GM23338 (cell line): ENCODE measurements at regions not wholly inside any gene's neighbourhood (a gene's known extent, or its start where the extent isn't known, plus 50 kb on each side); places are given as distances from the start of the nearest gene placed in this dataset.

Experiments
- ATAC-seq: fragments of 200-7000 bp; cut with Tn5 transposase; 3 replicates; pipeline ENCODE4 v1.9.1; 2020
- DNase-seq: peaks from one replicate; pipeline ENCODE4 v3.0.0-alpha.2; 2015; ENCODE audit warnings: low spot score
- H2AFZ ChIP-seq: fragments of 200-600 bp; sonication (generic); 2 replicates; pipeline ENCODE4 v1.8.0; 2016; ENCODE audit warnings: antibody characterized with exemption, mild to moderate bottlenecking, moderate library complexity
- H3F3A ChIP-seq: fragments of 200-600 bp; sonication (generic); replicated peaks from 2 replicates; pipeline ENCODE4 v1.8.0; 2017; ENCODE audit warnings: antibody characterized with exemption, mixed run types, low read depth
- H3K27ac ChIP-seq: fragments of 200-600 bp; sonication (generic); 2 replicates; pipeline ENCODE4 v1.6.1; 2016; ENCODE audit warnings: low read depth
- H3K27me3 ChIP-seq: fragments of 200-600 bp; sonication (generic); 2 replicates; pipeline ENCODE4 v1.8.0; 2016; ENCODE audit warnings: mild to moderate bottlenecking, mixed run types, moderate library complexity; ENCODE audit not compliant: insufficient read depth
- H3K36me3 ChIP-seq: fragments of 200-600 bp; sonication (generic); 2 replicates; pipeline ENCODE4 v1.8.0; 2016; ENCODE audit warnings: mild to moderate bottlenecking; ENCODE audit not compliant: insufficient read depth
- H3K4me1 ChIP-seq: fragments of 200-600 bp; sonication (generic); 2 replicates; pipeline ENCODE4 v1.8.0; 2016; ENCODE audit warnings: mild to moderate bottlenecking, moderate library complexity; ENCODE audit not compliant: insufficient read depth
- H3K4me2 ChIP-seq: fragments of 200-600 bp; sonication (generic); 2 replicates; pipeline ENCODE4 v1.7.1; 2017; ENCODE audit warnings: mixed run types
- H3K4me3 ChIP-seq: fragments of 200-600 bp; sonication (generic); 2 replicates; pipeline ENCODE4 v1.6.1; 2016; ENCODE audit warnings: mixed run types
- H3K79me2 ChIP-seq: fragments of 200-600 bp; sonication (generic); replicated peaks from 2 replicates; pipeline ENCODE4 v1.8.0; 2017; ENCODE audit warnings: mild to moderate bottlenecking; ENCODE audit not compliant: insufficient read depth
- H3K9me2 ChIP-seq: fragments of 200-600 bp; sonication (generic); 2 replicates; pipeline ENCODE4 v1.8.0; 2017; ENCODE audit not compliant: insufficient read depth
- H4K20me1 ChIP-seq: fragments of 200-600 bp; sonication (generic); replicated peaks from 2 replicates; pipeline ENCODE4 v1.8.0; 2017; ENCODE audit warnings: mild to moderate bottlenecking; ENCODE audit not compliant: insufficient read depth
- H3K27ac Mint-ChIP-seq: 2 replicates; pipeline ENCODE4 v1.8.0; 2020; ENCODE audit warnings: inconsistent platforms, mild to moderate bottlenecking, moderate library complexity, mixed read lengths
- H3K27me3 Mint-ChIP-seq: 3 replicates; pipeline ENCODE4 v1.8.0; 2022; ENCODE audit warnings: low read depth, mild to moderate bottlenecking, moderate library complexity, mixed read lengths, inconsistent platforms; ENCODE audit not compliant: insufficient read depth, poor library complexity
- H3K36me3 Mint-ChIP-seq: 3 replicates; pipeline ENCODE4 v1.8.0; 2021; ENCODE audit warnings: low read depth, mild to moderate bottlenecking, inconsistent platforms, moderate library complexity, mixed read lengths
- H3K4me1 Mint-ChIP-seq: 3 replicates; pipeline ENCODE4 v1.8.0; 2020; ENCODE audit warnings: mild to moderate bottlenecking, inconsistent platforms, mixed read lengths
- H3K4me3 Mint-ChIP-seq: 3 replicates; pipeline ENCODE4 v1.8.0; 2021; ENCODE audit warnings: moderate library complexity, mild to moderate bottlenecking, inconsistent platforms, mixed read lengths
- H3K9me3 Mint-ChIP-seq: 3 replicates; pipeline ENCODE4 v1.8.0; 2020; ENCODE audit warnings: moderate library complexity, mild to moderate bottlenecking, inconsistent platforms, mixed read lengths
- CREB1 ChIP-seq: fragments of 250-450 bp; sonication (Bioruptor Pico); IDR thresholded peaks from 2 replicates; pipeline ENCODE4 v1.5.0; 2020; ENCODE audit warnings: low read depth, mild to moderate bottlenecking, moderate library complexity
- EZH2 ChIP-seq: fragments of 200-600 bp; sonication (generic); IDR thresholded peaks from one replicate; pipeline ENCODE4 v1.8.0; 2017; ENCODE audit warnings: antibody characterized with exemption, mild to moderate bottlenecking, low read depth; ENCODE audit not compliant: unreplicated experiment
- EZH2phosphoT487 ChIP-seq: fragments of 200-600 bp; sonication (generic); IDR thresholded peaks from one replicate; pipeline ENCODE4 v1.8.1; 2018; ENCODE audit warnings: antibody characterized with exemption; ENCODE audit not compliant: unreplicated experiment
- POLR2AphosphoS5 ChIP-seq: IDR thresholded peaks from 2 replicates; pipeline ENCODE4 v1.6.1; 2016; ENCODE audit warnings: antibody characterized with exemption, low read depth
- STAT1 ChIP-seq: IDR thresholded peaks from one replicate; pipeline ENCODE4 v1.6.1; 2016; ENCODE audit warnings: antibody characterized with exemption; ENCODE audit not compliant: unreplicated experiment
- ZNF114 ChIP-seq: fragments of 250-450 bp; sonication (Bioruptor Pico); IDR thresholded peaks from 2 replicates; pipeline ENCODE4 v1.5.0; 2020; ENCODE audit warnings: mild to moderate bottlenecking, moderate library complexity
- ZNF331 ChIP-seq: fragments of 250-450 bp; sonication (Bioruptor Pico); IDR thresholded peaks from 2 replicates; pipeline ENCODE4 v1.5.0; 2020; ENCODE audit warnings: low read depth, mild to moderate bottlenecking, moderate library complexity
- TF ChIP-seq, protein P1 (sequence below), 2 experiments: fragments of 200-600 bp in 1 of 2; sonication (generic) in 1 of 2; conservative IDR thresholded peaks; 2 replicates each; pipeline versions ENCODE4 v1.5.1 to v1.6.1; 2016 to 2017; ENCODE audit warnings: antibody characterized with exemption in 2 of 2, low read depth in 2 of 2, mild to moderate bottlenecking in 2 of 2, moderate library complexity in 1 of 2
- TF ChIP-seq, protein P2 (sequence below): IDR thresholded peaks from 2 replicates; pipeline ENCODE4 v1.6.1; 2016; ENCODE audit warnings: antibody characterized with exemption
- TF ChIP-seq, protein P3 (sequence below): IDR thresholded peaks from one replicate; pipeline ENCODE4 v1.6.1; 2018; ENCODE audit warnings: antibody characterized with exemption; ENCODE audit not compliant: unreplicated experiment

- ATAC-seq = no peak
- Mint-ChIP-seq H3K9me3 (peaks cover under 1% of the 10 kb centered on the region; the same call in 2 of the 3 replicates), H3K36me3 (peaks cover 21% of the 10 kb centered on the region; the same call in 2 of the 3 replicates), H3K27me3 (peaks cover 2% of the 10 kb centered on the region), H3K27ac (no peak overlapping the region), H3K4me3 (no peak overlapping the region), H3K4me1 (no peaks in the 10 kb centered on the region)
- Histone ChIP-seq H3F3A (no peaks in the 10 kb centered on the region), H2AFZ (no peak overlapping the region), H3K27ac (no peak overlapping the region), H3K9me2 (no peaks in the 10 kb centered on the region), H4K20me1 (no peaks in the 10 kb centered on the region), H3K4me3 (no peak overlapping the region), H3K79me2 (no peaks in the 10 kb centered on the region), H3K27me3 (no peaks in the 10 kb centered on the region), H3K36me3 (no peaks in the 10 kb centered on the region; the same call in 1 of the 2 replicates), H3K4me2 (no peak overlapping the region), H3K4me1 (no peaks in the 10 kb centered on the region)
- DNase-seq = no peak
- TF ChIP-seq EZH2 (no peak), ZNF114 (no peak), ZNF331 (CRISPR knock-in tag) (no peak)
- TF ChIP-seq, protein P1, sequence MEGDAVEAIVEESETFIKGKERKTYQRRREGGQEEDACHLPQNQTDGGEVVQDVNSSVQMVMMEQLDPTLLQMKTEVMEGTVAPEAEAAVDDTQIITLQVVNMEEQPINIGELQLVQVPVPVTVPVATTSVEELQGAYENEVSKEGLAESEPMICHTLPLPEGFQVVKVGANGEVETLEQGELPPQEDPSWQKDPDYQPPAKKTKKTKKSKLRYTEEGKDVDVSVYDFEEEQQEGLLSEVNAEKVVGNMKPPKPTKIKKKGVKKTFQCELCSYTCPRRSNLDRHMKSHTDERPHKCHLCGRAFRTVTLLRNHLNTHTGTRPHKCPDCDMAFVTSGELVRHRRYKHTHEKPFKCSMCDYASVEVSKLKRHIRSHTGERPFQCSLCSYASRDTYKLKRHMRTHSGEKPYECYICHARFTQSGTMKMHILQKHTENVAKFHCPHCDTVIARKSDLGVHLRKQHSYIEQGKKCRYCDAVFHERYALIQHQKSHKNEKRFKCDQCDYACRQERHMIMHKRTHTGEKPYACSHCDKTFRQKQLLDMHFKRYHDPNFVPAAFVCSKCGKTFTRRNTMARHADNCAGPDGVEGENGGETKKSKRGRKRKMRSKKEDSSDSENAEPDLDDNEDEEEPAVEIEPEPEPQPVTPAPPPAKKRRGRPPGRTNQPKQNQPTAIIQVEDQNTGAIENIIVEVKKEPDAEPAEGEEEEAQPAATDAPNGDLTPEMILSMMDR (conservative IDR thresholded peaks at IDR 0.05; ENCODE audit: low read depth in 2 of 2) = no peak
- TF ChIP-seq, protein P2, sequence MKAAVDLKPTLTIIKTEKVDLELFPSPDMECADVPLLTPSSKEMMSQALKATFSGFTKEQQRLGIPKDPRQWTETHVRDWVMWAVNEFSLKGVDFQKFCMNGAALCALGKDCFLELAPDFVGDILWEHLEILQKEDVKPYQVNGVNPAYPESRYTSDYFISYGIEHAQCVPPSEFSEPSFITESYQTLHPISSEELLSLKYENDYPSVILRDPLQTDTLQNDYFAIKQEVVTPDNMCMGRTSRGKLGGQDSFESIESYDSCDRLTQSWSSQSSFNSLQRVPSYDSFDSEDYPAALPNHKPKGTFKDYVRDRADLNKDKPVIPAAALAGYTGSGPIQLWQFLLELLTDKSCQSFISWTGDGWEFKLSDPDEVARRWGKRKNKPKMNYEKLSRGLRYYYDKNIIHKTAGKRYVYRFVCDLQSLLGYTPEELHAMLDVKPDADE = no peak
These were observed 609.0 kb upstream of the DPP6 start for GRCh38 chr7:153443032-153443701.

DNA sequence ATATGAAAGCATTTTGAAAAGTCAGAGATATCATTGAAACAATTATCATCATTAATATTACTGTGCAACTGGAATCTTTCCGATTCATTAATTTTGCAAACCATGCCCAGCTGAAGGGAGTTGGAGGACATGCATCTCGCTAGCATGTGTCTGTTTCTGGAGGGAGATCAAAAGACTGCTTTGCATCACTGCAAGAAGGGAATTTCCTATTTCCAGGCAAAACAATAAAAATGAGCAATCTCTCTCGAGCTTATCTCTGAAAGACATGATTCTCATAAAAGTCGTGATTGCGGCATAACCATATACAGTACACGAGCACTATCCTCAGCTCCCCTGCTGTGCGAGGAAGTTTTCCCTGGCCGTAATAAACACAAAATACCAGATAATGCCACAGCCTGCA, 607.6 kb upstream of the DPP6 start:
- H3K9me3 Mint-ChIP-seq = no peaks in the 10 kb centered on the region; the same call in 1 of the 3 replicates
- peaks cover 21% of the 10 kb centered on the region; the same call in 2 of the 3 replicates for H3K36me3 Mint-ChIP-seq
- no peak overlapping the region for H3K27ac Mint-ChIP-seq
- H3K27ac ChIP-seq = no peak overlapping the region
- H3K27me3 Mint-ChIP-seq = peaks cover 2% of the 10 kb centered on the region
- H3K4me1 ChIP-seq = no peaks in the 10 kb centered on the region
- no peak overlapping the region for H2AFZ ChIP-seq
- no peaks in the 10 kb centered on the region for H3K27me3 ChIP-seq
- no peak for ATAC-seq
- no peak for DNase-seq
- no peaks in the 10 kb centered on the region for H3K79me2 ChIP-seq
- no peak overlapping the region for H3K4me3 Mint-ChIP-seq
- H3K9me2 ChIP-seq = no peaks in the 10 kb centered on the region
- no peaks in the 10 kb centered on the region for H3F3A ChIP-seq
- no peaks in the 10 kb centered on the region for H4K20me1 ChIP-seq
- H3K4me2 ChIP-seq = no peak overlapping the region
- no peaks in the 10 kb centered on the region; the same call in 1 of the 2 replicates for H3K36me3 ChIP-seq
- H3K4me3 ChIP-seq = no peak overlapping the region
- H3K4me1 Mint-ChIP-seq = no peaks in the 10 kb centered on the region
- TF ChIP-seq ZNF331 (CRISPR knock-in tag) (no peak), POLR2AphosphoS5 (no peak), STAT1 (no peak), EZH2 (no peak), EZH2phosphoT487 (no peak), CREB1 (CRISPR knock-in tag) (no peak)
- TF ChIP-seq, protein P1 (conservative IDR thresholded peaks at IDR 0.05; ENCODE audit: low read depth in 2 of 2) = no peak
- TF ChIP-seq, protein P2 = no peak
- TF ChIP-seq, protein P3, sequence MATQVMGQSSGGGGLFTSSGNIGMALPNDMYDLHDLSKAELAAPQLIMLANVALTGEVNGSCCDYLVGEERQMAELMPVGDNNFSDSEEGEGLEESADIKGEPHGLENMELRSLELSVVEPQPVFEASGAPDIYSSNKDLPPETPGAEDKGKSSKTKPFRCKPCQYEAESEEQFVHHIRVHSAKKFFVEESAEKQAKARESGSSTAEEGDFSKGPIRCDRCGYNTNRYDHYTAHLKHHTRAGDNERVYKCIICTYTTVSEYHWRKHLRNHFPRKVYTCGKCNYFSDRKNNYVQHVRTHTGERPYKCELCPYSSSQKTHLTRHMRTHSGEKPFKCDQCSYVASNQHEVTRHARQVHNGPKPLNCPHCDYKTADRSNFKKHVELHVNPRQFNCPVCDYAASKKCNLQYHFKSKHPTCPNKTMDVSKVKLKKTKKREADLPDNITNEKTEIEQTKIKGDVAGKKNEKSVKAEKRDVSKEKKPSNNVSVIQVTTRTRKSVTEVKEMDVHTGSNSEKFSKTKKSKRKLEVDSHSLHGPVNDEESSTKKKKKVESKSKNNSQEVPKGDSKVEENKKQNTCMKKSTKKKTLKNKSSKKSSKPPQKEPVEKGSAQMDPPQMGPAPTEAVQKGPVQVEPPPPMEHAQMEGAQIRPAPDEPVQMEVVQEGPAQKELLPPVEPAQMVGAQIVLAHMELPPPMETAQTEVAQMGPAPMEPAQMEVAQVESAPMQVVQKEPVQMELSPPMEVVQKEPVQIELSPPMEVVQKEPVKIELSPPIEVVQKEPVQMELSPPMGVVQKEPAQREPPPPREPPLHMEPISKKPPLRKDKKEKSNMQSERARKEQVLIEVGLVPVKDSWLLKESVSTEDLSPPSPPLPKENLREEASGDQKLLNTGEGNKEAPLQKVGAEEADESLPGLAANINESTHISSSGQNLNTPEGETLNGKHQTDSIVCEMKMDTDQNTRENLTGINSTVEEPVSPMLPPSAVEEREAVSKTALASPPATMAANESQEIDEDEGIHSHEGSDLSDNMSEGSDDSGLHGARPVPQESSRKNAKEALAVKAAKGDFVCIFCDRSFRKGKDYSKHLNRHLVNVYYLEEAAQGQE = no peak
